Liver (tissue), 8 donors: ENCODE measurements at regions not wholly inside any gene's neighbourhood (a gene's known extent, or its start where the extent isn't known, plus 50 kb on each side); places are given as distances from the start of the nearest gene placed in this dataset.

Experiments used
- DNase-seq: peaks from one replicate; pipeline ENCODE4 v3.0.0-alpha.2; 2017; ENCODE audit warnings: low spot score
- H3K27ac ChIP-seq, 2 donors: one replicate each; pipeline ENCODE4 v1.7.0; 2013; ENCODE audit warnings: inconsistent platforms in 2 of 2, low read length in 2 of 2, control low read depth in 1 of 2, low read depth in 1 of 2, mild to moderate bottlenecking in 1 of 2
- H3K27me3 ChIP-seq, 4 donors: one replicate each; pipeline versions ENCODE4 v1.6.1 to v1.7.0; 2013; ENCODE audit warnings: low read length in 3 of 4, inconsistent platforms in 1 of 4, mild to moderate bottlenecking in 1 of 4, moderate library complexity in 1 of 4; ENCODE audit not compliant: control insufficient read depth in 4 of 4, insufficient read depth in 4 of 4
- H3K36me3 ChIP-seq, 4 donors: one replicate each; pipeline versions ENCODE4 v1.6.1 to v1.7.0; 2013; ENCODE audit warnings: low read length in 3 of 4, mild to moderate bottlenecking in 3 of 4, low read depth in 1 of 4, moderate library complexity in 1 of 4; ENCODE audit not compliant: control insufficient read depth in 4 of 4, insufficient read depth in 3 of 4
- H3K4me1 ChIP-seq, 4 donors: one replicate each; pipeline versions ENCODE4 v1.6.1 to v1.7.0; 2013; ENCODE audit warnings: low read length in 3 of 4, mild to moderate bottlenecking in 3 of 4, moderate library complexity in 1 of 4; ENCODE audit not compliant: control insufficient read depth in 4 of 4, insufficient read depth in 4 of 4
- H3K4me3 ChIP-seq, 3 donors: one replicate each; pipeline versions ENCODE4 v1.6.1 to v1.7.0; 2013; ENCODE audit warnings: low read length in 3 of 3, control low read depth in 1 of 3, low read depth in 1 of 3, mild to moderate bottlenecking in 1 of 3
- H3K9ac ChIP-seq, 2 donors: one replicate each; pipeline ENCODE4 v1.7.0; 2013; ENCODE audit warnings: low read length in 2 of 2, mild to moderate bottlenecking in 2 of 2, moderate library complexity in 2 of 2, control low read depth in 1 of 2, low read depth in 1 of 2
- H3K9me3 ChIP-seq, 4 donors: one replicate each; pipeline versions ENCODE4 v1.6.1 to v1.7.0; 2013; ENCODE audit warnings: low read length in 3 of 4; ENCODE audit not compliant: control insufficient read depth in 4 of 4
- FOXA2 ChIP-seq: IDR thresholded peaks from 2 replicates; pipeline ENCODE4 v1.6.1; 2016; ENCODE audit warnings: antibody characterized with exemption
- GABPA ChIP-seq, 2 donors: IDR thresholded peaks in 1 of 2; conservative IDR thresholded peaks in 1 of 2; 2 replicates each; pipeline ENCODE4 v1.6.1; 2016; ENCODE audit warnings: antibody characterized with exemption in 2 of 2, mild to moderate bottlenecking in 1 of 2, moderate library complexity in 1 of 2
- HNF4A ChIP-seq, 2 donors: conservative IDR thresholded peaks; 2 replicates each; pipeline ENCODE4 v1.6.1; 2016; ENCODE audit warnings: antibody characterized with exemption in 2 of 2, mild to moderate bottlenecking in 2 of 2
- JUND ChIP-seq, 2 donors: IDR thresholded peaks; 2 replicates each; pipeline ENCODE4 v1.6.1; 2016; ENCODE audit warnings: antibody characterized with exemption in 2 of 2
- SP1 ChIP-seq: IDR thresholded peaks from 2 replicates; pipeline ENCODE4 v1.6.1; 2018; ENCODE audit warnings: antibody characterized with exemption, mild to moderate bottlenecking
- TAF1 ChIP-seq: conservative IDR thresholded peaks from 2 replicates; pipeline ENCODE4 v1.6.1; 2016; ENCODE audit warnings: antibody characterized with exemption, mild to moderate bottlenecking
- YY1 ChIP-seq: IDR thresholded peaks from 2 replicates; pipeline ENCODE4 v1.6.1; 2016; ENCODE audit warnings: antibody characterized with exemption, mild to moderate bottlenecking
- WGBS: extraction: QIAGEN DNeasy Blood & Tissue Kit; methylation state at CpG from one replicate; pipeline ENCODE4 v1.1.7; 2013; 5-methylcytosine and 5-hydroxymethylcytosine counted together
- TF ChIP-seq, protein P1 (sequence below): IDR thresholded peaks from 2 replicates; pipeline ENCODE4 v1.6.1; 2016; ENCODE audit warnings: antibody characterized with exemption
- TF ChIP-seq, protein P2 (sequence below): IDR thresholded peaks from 2 replicates; pipeline ENCODE4 v1.6.1; 2016; ENCODE audit warnings: antibody characterized with exemption
- TF ChIP-seq, protein P3 (sequence below): IDR thresholded peaks from 2 replicates; pipeline ENCODE4 v1.6.1; 2016; ENCODE audit warnings: antibody characterized with exemption, mild to moderate bottlenecking
- TF ChIP-seq, protein P4 (sequence below): IDR thresholded peaks from 2 replicates; pipeline ENCODE4 v1.6.1; 2016; ENCODE audit warnings: antibody characterized with exemption
- TF ChIP-seq, protein P5 (sequence below): fragments of 150-350 bp; IDR thresholded peaks from 2 replicates; pipeline ENCODE4 v1.5.1; 2017; ENCODE audit warnings: improper control_type of control experiment, low read depth, low read length; ENCODE audit not compliant: missing input control
- donor health status: healthy.
- donor health status: healthy.
- donor health status: healthy.
- donor health status: healthy.
- donor health status: healthy.

DNA sequence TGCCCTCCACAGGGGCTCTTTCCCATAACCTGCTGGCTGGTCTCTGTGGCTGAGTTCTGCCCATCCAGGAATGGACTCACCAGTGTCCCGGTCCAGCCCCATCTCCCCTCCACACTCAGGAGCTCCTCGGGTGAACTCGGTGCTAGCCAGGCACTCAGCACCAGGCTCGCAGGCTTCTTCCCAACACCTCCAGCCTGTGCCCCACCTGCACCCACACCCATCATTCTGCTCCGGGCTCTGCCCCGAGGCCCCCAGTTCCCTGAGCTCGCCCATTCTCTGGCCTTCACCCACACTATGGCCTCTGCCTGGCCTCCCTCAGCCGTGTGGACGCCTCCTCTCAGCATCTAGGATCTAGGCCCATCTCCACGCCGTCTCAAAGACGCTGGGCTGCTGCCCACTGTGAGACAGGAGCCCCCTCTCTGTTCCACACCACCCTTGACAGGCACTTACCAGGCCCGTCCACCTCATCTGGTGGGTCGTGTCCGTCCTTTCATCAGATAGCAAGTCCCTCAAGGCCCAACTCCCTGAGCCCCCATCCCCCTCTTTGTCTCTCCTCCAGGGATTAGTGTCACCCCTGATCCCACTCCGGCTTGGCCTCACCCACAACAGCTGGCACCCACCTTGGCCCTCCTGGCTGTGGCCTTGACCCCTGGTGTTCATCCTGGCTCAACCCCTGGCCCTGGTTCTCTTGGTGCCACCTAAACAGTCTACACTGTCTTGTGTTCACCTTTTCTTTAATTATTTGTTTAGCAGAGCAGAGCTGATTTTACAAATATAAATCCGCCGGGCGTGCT, 76.0 kb upstream of the FAM20C start:
- TF ChIP-seq GABPA (IDR thresholded peaks at IDR 0.05 in 1 of 2, conservative IDR thresholded peaks at IDR 0.05 in 1 of 2): no peak
- no peak for TF ChIP-seq HNF4A (conservative IDR thresholded peaks at IDR 0.05)
- TF ChIP-seq SP1: no peak
- no peak for TF ChIP-seq JUND (IDR thresholded peaks at IDR 0.05)
- TF ChIP-seq TAF1: no peak
- TF ChIP-seq, protein P1, sequence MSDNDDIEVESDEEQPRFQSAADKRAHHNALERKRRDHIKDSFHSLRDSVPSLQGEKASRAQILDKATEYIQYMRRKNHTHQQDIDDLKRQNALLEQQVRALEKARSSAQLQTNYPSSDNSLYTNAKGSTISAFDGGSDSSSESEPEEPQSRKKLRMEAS: no peak
- TF ChIP-seq, protein P2, sequence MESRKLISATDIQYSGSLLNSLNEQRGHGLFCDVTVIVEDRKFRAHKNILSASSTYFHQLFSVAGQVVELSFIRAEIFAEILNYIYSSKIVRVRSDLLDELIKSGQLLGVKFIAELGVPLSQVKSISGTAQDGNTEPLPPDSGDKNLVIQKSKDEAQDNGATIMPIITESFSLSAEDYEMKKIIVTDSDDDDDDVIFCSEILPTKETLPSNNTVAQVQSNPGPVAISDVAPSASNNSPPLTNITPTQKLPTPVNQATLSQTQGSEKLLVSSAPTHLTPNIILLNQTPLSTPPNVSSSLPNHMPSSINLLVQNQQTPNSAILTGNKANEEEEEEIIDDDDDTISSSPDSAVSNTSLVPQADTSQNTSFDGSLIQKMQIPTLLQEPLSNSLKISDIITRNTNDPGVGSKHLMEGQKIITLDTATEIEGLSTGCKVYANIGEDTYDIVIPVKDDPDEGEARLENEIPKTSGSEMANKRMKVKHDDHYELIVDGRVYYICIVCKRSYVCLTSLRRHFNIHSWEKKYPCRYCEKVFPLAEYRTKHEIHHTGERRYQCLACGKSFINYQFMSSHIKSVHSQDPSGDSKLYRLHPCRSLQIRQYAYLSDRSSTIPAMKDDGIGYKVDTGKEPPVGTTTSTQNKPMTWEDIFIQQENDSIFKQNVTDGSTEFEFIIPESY: no peak
- TF ChIP-seq, protein P3, sequence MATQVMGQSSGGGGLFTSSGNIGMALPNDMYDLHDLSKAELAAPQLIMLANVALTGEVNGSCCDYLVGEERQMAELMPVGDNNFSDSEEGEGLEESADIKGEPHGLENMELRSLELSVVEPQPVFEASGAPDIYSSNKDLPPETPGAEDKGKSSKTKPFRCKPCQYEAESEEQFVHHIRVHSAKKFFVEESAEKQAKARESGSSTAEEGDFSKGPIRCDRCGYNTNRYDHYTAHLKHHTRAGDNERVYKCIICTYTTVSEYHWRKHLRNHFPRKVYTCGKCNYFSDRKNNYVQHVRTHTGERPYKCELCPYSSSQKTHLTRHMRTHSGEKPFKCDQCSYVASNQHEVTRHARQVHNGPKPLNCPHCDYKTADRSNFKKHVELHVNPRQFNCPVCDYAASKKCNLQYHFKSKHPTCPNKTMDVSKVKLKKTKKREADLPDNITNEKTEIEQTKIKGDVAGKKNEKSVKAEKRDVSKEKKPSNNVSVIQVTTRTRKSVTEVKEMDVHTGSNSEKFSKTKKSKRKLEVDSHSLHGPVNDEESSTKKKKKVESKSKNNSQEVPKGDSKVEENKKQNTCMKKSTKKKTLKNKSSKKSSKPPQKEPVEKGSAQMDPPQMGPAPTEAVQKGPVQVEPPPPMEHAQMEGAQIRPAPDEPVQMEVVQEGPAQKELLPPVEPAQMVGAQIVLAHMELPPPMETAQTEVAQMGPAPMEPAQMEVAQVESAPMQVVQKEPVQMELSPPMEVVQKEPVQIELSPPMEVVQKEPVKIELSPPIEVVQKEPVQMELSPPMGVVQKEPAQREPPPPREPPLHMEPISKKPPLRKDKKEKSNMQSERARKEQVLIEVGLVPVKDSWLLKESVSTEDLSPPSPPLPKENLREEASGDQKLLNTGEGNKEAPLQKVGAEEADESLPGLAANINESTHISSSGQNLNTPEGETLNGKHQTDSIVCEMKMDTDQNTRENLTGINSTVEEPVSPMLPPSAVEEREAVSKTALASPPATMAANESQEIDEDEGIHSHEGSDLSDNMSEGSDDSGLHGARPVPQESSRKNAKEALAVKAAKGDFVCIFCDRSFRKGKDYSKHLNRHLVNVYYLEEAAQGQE: no peak
- TF ChIP-seq, protein P4, sequence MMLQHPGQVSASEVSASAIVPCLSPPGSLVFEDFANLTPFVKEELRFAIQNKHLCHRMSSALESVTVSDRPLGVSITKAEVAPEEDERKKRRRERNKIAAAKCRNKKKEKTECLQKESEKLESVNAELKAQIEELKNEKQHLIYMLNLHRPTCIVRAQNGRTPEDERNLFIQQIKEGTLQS: no peak
- TF ChIP-seq, protein P5, sequence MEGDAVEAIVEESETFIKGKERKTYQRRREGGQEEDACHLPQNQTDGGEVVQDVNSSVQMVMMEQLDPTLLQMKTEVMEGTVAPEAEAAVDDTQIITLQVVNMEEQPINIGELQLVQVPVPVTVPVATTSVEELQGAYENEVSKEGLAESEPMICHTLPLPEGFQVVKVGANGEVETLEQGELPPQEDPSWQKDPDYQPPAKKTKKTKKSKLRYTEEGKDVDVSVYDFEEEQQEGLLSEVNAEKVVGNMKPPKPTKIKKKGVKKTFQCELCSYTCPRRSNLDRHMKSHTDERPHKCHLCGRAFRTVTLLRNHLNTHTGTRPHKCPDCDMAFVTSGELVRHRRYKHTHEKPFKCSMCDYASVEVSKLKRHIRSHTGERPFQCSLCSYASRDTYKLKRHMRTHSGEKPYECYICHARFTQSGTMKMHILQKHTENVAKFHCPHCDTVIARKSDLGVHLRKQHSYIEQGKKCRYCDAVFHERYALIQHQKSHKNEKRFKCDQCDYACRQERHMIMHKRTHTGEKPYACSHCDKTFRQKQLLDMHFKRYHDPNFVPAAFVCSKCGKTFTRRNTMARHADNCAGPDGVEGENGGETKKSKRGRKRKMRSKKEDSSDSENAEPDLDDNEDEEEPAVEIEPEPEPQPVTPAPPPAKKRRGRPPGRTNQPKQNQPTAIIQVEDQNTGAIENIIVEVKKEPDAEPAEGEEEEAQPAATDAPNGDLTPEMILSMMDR: no peak
- no peak for TF ChIP-seq FOXA2
- no peak for TF ChIP-seq YY1
- no peak overlapping the region for H3K27ac ChIP-seq
- peaks cover 0 to 18% (median 6%) of the 10 kb centered on the region in 4 donors for H3K4me1 ChIP-seq
- peak; percentile 21 for DNase-seq
- WGBS: 92% methylated on average over 19 of the region's 19 CpGs
- no peak overlapping the region for H3K9ac ChIP-seq
- H3K4me3 ChIP-seq: no peak overlapping the region
- H3K36me3 ChIP-seq: no peaks in the 10 kb centered on the region
- H3K27me3 ChIP-seq: no peaks in the 10 kb centered on the region
- peaks cover 0 to 3% (median 0%) of the 10 kb centered on the region in 4 donors for H3K9me3 ChIP-seq
